IMR-90 (cell line): ENCODE measurements at regions not wholly inside any gene's neighbourhood (a gene's known extent, or its start where the extent isn't known, plus 50 kb on each side); places are given as distances from the start of the nearest gene placed in this dataset.
"Not testable (repeated sequence)": the region's sequence is repeated elsewhere in the genome, so short reads cannot be mapped to it uniquely, and the experiment has no call there.

ENCODE experiments used
- ATAC-seq: fragments of 200-7000 bp; cut with Tn5 transposase; 2 replicates; pipeline ENCODE4 v1.9.1; 2020; ENCODE audit warnings: low read depth, mild to moderate bottlenecking, moderate library complexity
- BruUV-seq: library from RNA; stranded (reverse); fragments of 400-500 nt; replicated peaks from 2 replicates; lab custom pipeline; 2021; lab: Mats Ljungman, UMichigan
- CTCF ChIA-PET: fragments of 300-600 bp; formaldehyde crosslinking; extraction: SDS; loops from one replicate; lab custom pipeline; 2021; ENCODE audit warnings: antibody characterized with exemption; lab: Yijun Ruan, JAX
- POLR2A ChIA-PET: fragments of 300-600 bp; sonication (Branson Sonifier 250); formaldehyde crosslinking; loops from one replicate; lab custom pipeline; 2022; ENCODE audit warnings: antibody characterized with exemption; ENCODE audit not compliant: unreplicated experiment; lab: Charles Lee
- DNase-seq: peaks from one replicate; pipeline ENCODE4 v3.0.0; 2013
- H2AFZ ChIP-seq: replicated peaks from 2 replicates; pipeline ENCODE3; 2013; ENCODE audit warnings: low read length, mild to moderate bottlenecking; ENCODE audit not compliant: poor library complexity
- H2AK5ac ChIP-seq: 2 replicates; pipeline ENCODE4 v1.6.1; 2013; ENCODE audit warnings: low read depth, low read length, inconsistent platforms
- H2AK9ac ChIP-seq: replicated peaks from 2 replicates; pipeline ENCODE3; 2013; ENCODE audit warnings: mild to moderate bottlenecking, low read depth, low read length, moderate library complexity; ENCODE audit not compliant: poor library complexity
- H2BK120ac ChIP-seq: 2 replicates; pipeline ENCODE4 v1.6.1; 2013; ENCODE audit warnings: low read depth, low read length, inconsistent platforms
- H2BK15ac ChIP-seq: 3 replicates; pipeline ENCODE4 v1.6.1; 2013; ENCODE audit warnings: low read depth, low read length, inconsistent platforms
- H2BK20ac ChIP-seq: 2 replicates; pipeline ENCODE4 v1.6.1; 2013; ENCODE audit warnings: low read depth, mild to moderate bottlenecking, inconsistent platforms, low read length, moderate library complexity
- H2BK5ac ChIP-seq: 2 replicates; pipeline ENCODE4 v1.6.1; 2013; ENCODE audit warnings: mild to moderate bottlenecking, low read depth, low read length, inconsistent platforms; ENCODE audit not compliant: poor library complexity, severe bottlenecking
- H3K14ac ChIP-seq: replicated peaks from 2 replicates; pipeline ENCODE4 v1.6.1; 2013; ENCODE audit warnings: low read depth, low read length, inconsistent platforms
- H3K18ac ChIP-seq: 2 replicates; pipeline ENCODE4 v1.6.1; 2013; ENCODE audit warnings: low read depth, low read length, control low read depth
- H3K23ac ChIP-seq: 2 replicates; pipeline ENCODE4 v1.6.1; 2013; ENCODE audit warnings: low read depth, low read length, inconsistent platforms
- H3K27ac ChIP-seq: 2 replicates; pipeline ENCODE4 v1.5.1; 2013; ENCODE audit warnings: mild to moderate bottlenecking, control low read depth, low read length; ENCODE audit not compliant: insufficient read depth
- H3K27me3 ChIP-seq: 2 replicates; pipeline ENCODE4 v1.6.1; 2013; ENCODE audit warnings: low read length; ENCODE audit not compliant: control insufficient read depth, insufficient read depth
- H3K36me3 ChIP-seq: 2 replicates; pipeline ENCODE4 v1.6.1; 2013; ENCODE audit warnings: low read length, mixed read lengths; ENCODE audit not compliant: control insufficient read depth, insufficient read depth
- H3K4ac ChIP-seq: 2 replicates; pipeline ENCODE4 v1.6.1; 2013; ENCODE audit warnings: low read depth, low read length, inconsistent platforms
- H3K4me1 ChIP-seq: 2 replicates; pipeline ENCODE4 v1.6.1; 2013; ENCODE audit warnings: low read length, mixed read lengths; ENCODE audit not compliant: control insufficient read depth, insufficient read depth
- H3K4me2 ChIP-seq: 2 replicates; pipeline ENCODE4 v1.6.1; 2013; ENCODE audit warnings: low read depth, mild to moderate bottlenecking, control low read depth, low read length, moderate library complexity
- H3K4me3 ChIP-seq: 2 replicates; pipeline ENCODE4 v1.5.1; 2013; ENCODE audit warnings: low read depth, mild to moderate bottlenecking, control low read depth, low read length, moderate library complexity; ENCODE audit not compliant: insufficient read depth
- H3K56ac ChIP-seq: 2 replicates; pipeline ENCODE4 v1.6.1; 2013; ENCODE audit warnings: low read length, inconsistent platforms; ENCODE audit not compliant: insufficient read depth; ENCODE audit errors: extremely low read depth
- H3K79me1 ChIP-seq, 2 experiments: 2 replicates each; pipeline ENCODE4 v1.6.1; 2013; ENCODE audit warnings: low read length in 2 of 2, inconsistent platforms in 1 of 2, low read depth in 1 of 2
- H3K9ac ChIP-seq: 2 replicates; pipeline ENCODE4 v1.6.1; 2013; ENCODE audit warnings: low read depth, low read length, control low read depth
- H3K9me1 ChIP-seq: 2 replicates; pipeline ENCODE4 v1.6.1; 2013; ENCODE audit warnings: low read length, inconsistent platforms; ENCODE audit not compliant: insufficient read depth
- H3K9me3 ChIP-seq: 2 replicates; pipeline ENCODE4 v1.6.1; 2013; ENCODE audit warnings: low read length; ENCODE audit not compliant: control insufficient read depth, insufficient read depth
- H4K20me1 ChIP-seq: 2 replicates; pipeline ENCODE4 v1.6.1; 2013; ENCODE audit warnings: low read length, inconsistent platforms; ENCODE audit not compliant: insufficient read depth
- H4K5ac ChIP-seq: 2 replicates; pipeline ENCODE4 v1.6.1; 2013; ENCODE audit warnings: mild to moderate bottlenecking, low read depth, low read length, control low read depth
- H4K8ac ChIP-seq, 2 experiments: 2 replicates each; pipeline ENCODE4 v1.6.1; 2013; ENCODE audit warnings: low read depth in 2 of 2, low read length in 2 of 2, control low read depth in 1 of 2, inconsistent platforms in 1 of 2
- H4K91ac ChIP-seq: 2 replicates; pipeline ENCODE4 v1.6.1; 2013; ENCODE audit warnings: low read depth, low read length, inconsistent platforms; ENCODE audit not compliant: insufficient read depth
- WGBS, 2 experiments: methylation state at CpG; one replicate each; pipeline versions ENCODE4 v1.1.5 to v1.1.7; 2013; ENCODE audit warnings: missing lambda C conversion rate in 2 of 2; ENCODE audit not compliant: insufficient read length in 1 of 2; ENCODE audit errors: extremely low coverage in 2 of 2; 5-methylcytosine and 5-hydroxymethylcytosine counted together
- dilution Hi-C: fragments of 300-500 bp; cut with HindIII; formaldehyde crosslinking; loops from one replicate; pipeline ENCODE4 v1.14.3; 2018; ENCODE audit warnings: low sequenced_read_pairs; ENCODE audit not compliant: unreplicated experiment
- in situ Hi-C: fragments of 300-500 bp; cut with MboI; formaldehyde crosslinking; loops from 3 replicates; pipeline ENCODE4 v1.14.3; 2019; ENCODE audit warnings: low sequenced_read_pairs, inconsistent platforms, mixed read lengths
- intact Hi-C: fragments of 100-400 bp; cut with micrococcal nuclease; formaldehyde crosslinking; loops from 2 replicates; pipeline ENCODE4 v1.10.0; 2022

DNA sequence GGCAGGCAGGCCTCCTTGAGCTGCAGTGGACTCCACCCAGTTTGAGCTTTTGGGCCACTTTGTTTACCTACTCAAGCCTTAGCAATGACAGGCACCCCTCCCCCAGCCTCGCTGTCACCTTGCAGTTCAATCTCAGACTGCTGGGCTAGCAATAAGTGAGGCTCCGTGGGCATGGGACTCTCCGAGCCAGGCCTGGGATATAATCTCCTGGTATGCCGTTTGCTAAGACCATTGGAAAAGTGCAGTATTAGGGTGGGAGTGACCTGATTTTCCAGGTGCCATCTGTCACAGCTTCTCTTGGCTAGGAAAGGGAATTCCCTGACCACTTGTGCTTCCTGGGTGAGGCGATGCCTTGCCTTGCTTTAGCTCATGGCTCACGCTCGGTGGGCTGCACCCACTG lies 648.6 kb downstream of the DIPK2A start:
- DNase-seq, H3K9me1 ChIP-seq, H4K8ac ChIP-seq, H2BK15ac ChIP-seq, H3K36me3 ChIP-seq, H3K9ac ChIP-seq, H3K18ac ChIP-seq, H3K23ac ChIP-seq, in situ Hi-C loops, H3K4me2 ChIP-seq, H2AK9ac ChIP-seq, POLR2A ChIA-PET, H3K4ac ChIP-seq, H3K56ac ChIP-seq, CTCF ChIA-PET, dilution Hi-C loops, H4K91ac ChIP-seq, BruUV-seq, H2AFZ ChIP-seq, H3K4me3 ChIP-seq, H2BK5ac ChIP-seq, H4K5ac ChIP-seq, H3K27me3 ChIP-seq, H3K4me1 ChIP-seq, H4K20me1 ChIP-seq, H3K79me1 ChIP-seq, H2BK120ac ChIP-seq, intact Hi-C loops, H2BK20ac ChIP-seq, H3K9me3 ChIP-seq, H3K27ac ChIP-seq, H3K14ac ChIP-seq, H2AK5ac ChIP-seq, ATAC-seq: not testable (repeated sequence)
- 82% methylated on average over 5 of the region's 7 CpGs; no CpG with 5 or more reads in 1 of the 2 experiments for WGBS, 2 experiments
